ENCODE measurements at regions not wholly inside any gene's neighbourhood (a gene's known extent, or its start where the extent isn't known, plus 50 kb on each side); places are given as distances from the start of the nearest gene placed in this dataset.
"Not testable (repeated sequence)": the region's sequence is repeated elsewhere in the genome, so short reads cannot be mapped to it uniquely, and the experiment has no call there.

- DNase-seq, result no peak
- Histone ChIP-seq H3K9ac (ENCODE audit: insufficient read depth, low read length, poor library complexity, severe bottlenecking) (no peak overlapping the region), H3K79me2 (ENCODE audit: insufficient read depth, low read length) (no peaks in the 10 kb centered on the region), H3K27me3 (ENCODE audit: control insufficient read depth in 2 of 2, insufficient read depth in 2 of 2, low read length in 2 of 2) (no peaks in the 10 kb centered on the region), H3K27ac (ENCODE audit: low read depth in 1 of 2, low read length in 2 of 2) (no peak overlapping the region), H3K36me3 (replicated peaks in 1 of 2; ENCODE audit: control insufficient read depth in 1 of 2, insufficient read depth in 2 of 2, low read length in 2 of 2) (no peaks in the 10 kb centered on the region), H3K4me2 (replicated peaks; ENCODE audit: extremely low read depth, low read length, poor library complexity, severe bottlenecking) (no peak overlapping the region), H2AFZ (ENCODE audit: insufficient read depth, low read depth, low read length, poor library complexity, severe bottlenecking) (no peak overlapping the region), H3K4me1 (ENCODE audit: control insufficient read depth in 1 of 2, insufficient read depth in 2 of 2, low read length in 2 of 2) (no peaks in the 10 kb centered on the region), H3K4me3 (replicated peaks in 1 of 3; ENCODE audit: low read depth in 2 of 3, low read length in 3 of 3) (no peak overlapping the region), H4K20me1 (ENCODE audit: insufficient read depth, low read length) (no peaks in the 10 kb centered on the region), H3K9me3 (replicated peaks in 1 of 2; ENCODE audit: control insufficient read depth in 1 of 2, insufficient read depth in 1 of 2, low read length in 2 of 2) (no peaks in the 10 kb centered on the region)
- intact Hi-C loops (cut with micrococcal nuclease), result no loop called here
- Mint-ChIP-seq H3K4me1 (no peaks in the 10 kb centered on the region), H3K27me3 (ENCODE audit: low read depth in 3 of 3) (peaks cover 0 to 2% (median 0%) of the 10 kb centered on the region in 3 donors), H3K4me3 (no peak overlapping the region), H3K9me3 (peaks cover 0 to 2% (median 0%) of the 10 kb centered on the region in 7 donors), H3K36me3 (no peaks in the 10 kb centered on the region), H3K27ac (no peak overlapping the region)
- no peak for TF ChIP-seq CTCF (IDR thresholded peaks at IDR 0.05)
Observed at GRCh38 chr13:40052954-40053353, 397.5 kb downstream of the COG6 start.

GRCh38 chr13:40053401-40053800 is 397.9 kb downstream of the COG6 start:
- Histone ChIP-seq H3K27me3 (ENCODE audit: control insufficient read depth in 2 of 2, insufficient read depth in 2 of 2, low read length in 2 of 2) (no peaks in the 10 kb centered on the region), H3K9ac (ENCODE audit: insufficient read depth, low read length, poor library complexity, severe bottlenecking) (no peak overlapping the region), H3K27ac (ENCODE audit: low read depth in 1 of 2, low read length in 2 of 2) (no peak overlapping the region), H3K4me2 (replicated peaks; ENCODE audit: extremely low read depth, low read length, poor library complexity, severe bottlenecking) (no peak overlapping the region), H4K20me1 (ENCODE audit: insufficient read depth, low read length) (no peaks in the 10 kb centered on the region), H3K9me3 (replicated peaks in 1 of 2; ENCODE audit: control insufficient read depth in 1 of 2, insufficient read depth in 1 of 2, low read length in 2 of 2) (no peaks in the 10 kb centered on the region), H3K4me3 (replicated peaks in 1 of 3; ENCODE audit: low read depth in 2 of 3, low read length in 3 of 3) (no peak overlapping the region), H3K79me2 (ENCODE audit: insufficient read depth, low read length) (no peaks in the 10 kb centered on the region), H2AFZ (ENCODE audit: insufficient read depth, low read depth, low read length, poor library complexity, severe bottlenecking) (no peak overlapping the region), H3K36me3 (replicated peaks in 1 of 2; ENCODE audit: control insufficient read depth in 1 of 2, insufficient read depth in 2 of 2, low read length in 2 of 2) (no peaks in the 10 kb centered on the region), H3K4me1 (ENCODE audit: control insufficient read depth in 1 of 2, insufficient read depth in 2 of 2, low read length in 2 of 2) (no peaks in the 10 kb centered on the region)
- DNase-seq, result no peak
- Mint-ChIP-seq H3K36me3 (no peaks in the 10 kb centered on the region), H3K9me3 (peaks cover 0 to 2% (median 0%) of the 10 kb centered on the region in 7 donors), H3K4me1 (no peaks in the 10 kb centered on the region), H3K27me3 (ENCODE audit: low read depth in 3 of 3) (peaks cover 0 to 2% (median 0%) of the 10 kb centered on the region in 3 donors), H3K27ac (no peak overlapping the region), H3K4me3 (no peak overlapping the region)
- intact Hi-C loops (cut with micrococcal nuclease), result no loop called here
- WGBS (ENCODE audit: insufficient coverage), result 90% methylated on average over 4 of the region's 4 CpGs
- no peak for TF ChIP-seq CTCF (IDR thresholded peaks at IDR 0.05)

- H4K20me1 ChIP-seq (ENCODE audit: insufficient read depth, low read length); H3K9ac ChIP-seq (ENCODE audit: insufficient read depth, low read length, poor library complexity, severe bottlenecking); H3K4me1 ChIP-seq (ENCODE audit: control insufficient read depth in 1 of 2, insufficient read depth in 2 of 2, low read length in 2 of 2); H3K27me3 Mint-ChIP-seq (ENCODE audit: low read depth in 3 of 3); H3K27ac Mint-ChIP-seq; H3K36me3 Mint-ChIP-seq; H3K4me2 ChIP-seq (replicated peaks; ENCODE audit: extremely low read depth, low read length, poor library complexity, severe bottlenecking); H3K36me3 ChIP-seq (replicated peaks in 1 of 2; ENCODE audit: control insufficient read depth in 1 of 2, insufficient read depth in 2 of 2, low read length in 2 of 2); H3K4me3 ChIP-seq (replicated peaks in 1 of 3; ENCODE audit: low read depth in 2 of 3, low read length in 3 of 3); H3K4me3 Mint-ChIP-seq; H3K9me3 Mint-ChIP-seq; H3K27me3 ChIP-seq (ENCODE audit: control insufficient read depth in 2 of 2, insufficient read depth in 2 of 2, low read length in 2 of 2); intact Hi-C loops (cut with micrococcal nuclease); H3K9me3 ChIP-seq (replicated peaks in 1 of 2; ENCODE audit: control insufficient read depth in 1 of 2, insufficient read depth in 1 of 2, low read length in 2 of 2); H3K4me1 Mint-ChIP-seq; H2AFZ ChIP-seq (ENCODE audit: insufficient read depth, low read depth, low read length, poor library complexity, severe bottlenecking); H3K79me2 ChIP-seq (ENCODE audit: insufficient read depth, low read length); DNase-seq; H3K27ac ChIP-seq (ENCODE audit: low read depth in 1 of 2, low read length in 2 of 2): not testable (repeated sequence)
- WGBS (ENCODE audit: insufficient coverage), result no CpG with 5 or more reads among the region's 3 CpGs
Observed at GRCh38 chr13:40054422-40054821, 399.0 kb downstream of the COG6 start.
